Lung (tissue), 11 donors: ENCODE measurements at regions not wholly inside any gene's neighbourhood (a gene's known extent, or its start where the extent isn't known, plus 50 kb on each side); places are given as distances from the start of the nearest gene placed in this dataset.

ENCODE experiments used
- ATAC-seq: fragments of 200-7000 bp; cut with Tn5 transposase; one replicate; pipeline ENCODE4 v1.9.1; 2020; ENCODE audit warnings: moderate number of reproducible peaks; ENCODE audit not compliant: insufficient read depth, low FRiP score
- DNase-seq, 3 donors: peaks; one replicate each; pipeline ENCODE4 v3.0.0-alpha.2; 2013 to 2017
- H3K27ac ChIP-seq, 2 donors: one replicate each; pipeline ENCODE4 v1.5.1; 2013; ENCODE audit warnings: mild to moderate bottlenecking in 2 of 2, moderate library complexity in 2 of 2, control low read depth in 1 of 2, inconsistent platforms in 1 of 2, low read depth in 1 of 2, low read length in 1 of 2
- H3K27me3 ChIP-seq, 3 donors: one replicate each; pipeline ENCODE4 v1.5.1; 2013; ENCODE audit warnings: low read length in 2 of 3; ENCODE audit not compliant: control insufficient read depth in 3 of 3, insufficient read depth in 3 of 3
- H3K36me3 ChIP-seq, 4 donors: one replicate each; pipeline ENCODE4 v1.5.1; 2013; ENCODE audit warnings: low read length in 4 of 4, mild to moderate bottlenecking in 1 of 4, moderate library complexity in 1 of 4; ENCODE audit not compliant: control insufficient read depth in 4 of 4, insufficient read depth in 4 of 4
- H3K4me1 ChIP-seq, 5 donors: one replicate each; pipeline ENCODE4 v1.5.1; 2013; ENCODE audit warnings: low read length in 5 of 5, mild to moderate bottlenecking in 2 of 5, moderate library complexity in 1 of 5; ENCODE audit not compliant: control insufficient read depth in 5 of 5, insufficient read depth in 5 of 5
- H3K4me3 ChIP-seq: one replicate; pipeline ENCODE4 v1.5.1; 2013; ENCODE audit warnings: mild to moderate bottlenecking, control low read depth, moderate library complexity
- H3K9ac ChIP-seq, 2 donors: one replicate each; pipeline ENCODE4 v1.5.1; 2013; ENCODE audit warnings: low read length in 2 of 2, control low read depth in 1 of 2; ENCODE audit not compliant: insufficient read depth in 1 of 2
- H3K9me3 ChIP-seq, 4 donors: one replicate each; pipeline ENCODE4 v1.5.1; 2013; ENCODE audit warnings: low read length in 3 of 4, mild to moderate bottlenecking in 1 of 4, moderate library complexity in 1 of 4; ENCODE audit not compliant: control insufficient read depth in 4 of 4, insufficient read depth in 3 of 4
- WGBS, 2 donors: extraction: QIAGEN DNeasy Blood & Tissue Kit; methylation state at CpG; one replicate each; pipeline ENCODE4 v1.1.7; 2013; 5-methylcytosine and 5-hydroxymethylcytosine counted together
- TF ChIP-seq, protein P1 (sequence below): IDR thresholded peaks from 2 replicates; pipeline ENCODE4 v1.5.1; 2012; ENCODE audit warnings: mild to moderate bottlenecking; ENCODE audit errors: control extremely low read depth, extremely low read depth
- donor health status: control.
- donor health status: control.
- donor health status: Bipolar disorder and iron deficiency.
- donor health status: healthy.
- donor health status: DM: yes; HTN: yes; CAD: no.

- Histone ChIP-seq H3K4me3 (no peak overlapping the region), H3K27me3 (no peaks in the 10 kb centered on the region), H3K36me3 (no peaks in the 10 kb centered on the region), H3K9me3 (no peaks in the 10 kb centered on the region), H3K27ac (no peak overlapping the region), H3K4me1 (no peaks in the 10 kb centered on the region), H3K9ac (no peak overlapping the region)
- TF ChIP-seq, protein P1, sequence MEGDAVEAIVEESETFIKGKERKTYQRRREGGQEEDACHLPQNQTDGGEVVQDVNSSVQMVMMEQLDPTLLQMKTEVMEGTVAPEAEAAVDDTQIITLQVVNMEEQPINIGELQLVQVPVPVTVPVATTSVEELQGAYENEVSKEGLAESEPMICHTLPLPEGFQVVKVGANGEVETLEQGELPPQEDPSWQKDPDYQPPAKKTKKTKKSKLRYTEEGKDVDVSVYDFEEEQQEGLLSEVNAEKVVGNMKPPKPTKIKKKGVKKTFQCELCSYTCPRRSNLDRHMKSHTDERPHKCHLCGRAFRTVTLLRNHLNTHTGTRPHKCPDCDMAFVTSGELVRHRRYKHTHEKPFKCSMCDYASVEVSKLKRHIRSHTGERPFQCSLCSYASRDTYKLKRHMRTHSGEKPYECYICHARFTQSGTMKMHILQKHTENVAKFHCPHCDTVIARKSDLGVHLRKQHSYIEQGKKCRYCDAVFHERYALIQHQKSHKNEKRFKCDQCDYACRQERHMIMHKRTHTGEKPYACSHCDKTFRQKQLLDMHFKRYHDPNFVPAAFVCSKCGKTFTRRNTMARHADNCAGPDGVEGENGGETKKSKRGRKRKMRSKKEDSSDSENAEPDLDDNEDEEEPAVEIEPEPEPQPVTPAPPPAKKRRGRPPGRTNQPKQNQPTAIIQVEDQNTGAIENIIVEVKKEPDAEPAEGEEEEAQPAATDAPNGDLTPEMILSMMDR: peak; percentile 51
- 19 to 23% methylated on average over 3 of the region's 3 CpGs for WGBS, 2 donors
- DNase-seq (peak; percentile 65 to 80 (median 73)), ATAC-seq (peak; percentile 71)
Measured at GRCh38 chr3:135895106-135895733, 70.3 kb upstream of the PPP2R3A start.

GRCh38 chr3:135895734-135896121, 69.8 kb upstream of the PPP2R3A start:
- WGBS, 2 donors: 89 to 94% methylated on average over 3 of the region's 3 CpGs
- TF ChIP-seq, protein P1: no peak
- Histone ChIP-seq H3K9ac (no peak overlapping the region), H3K9me3 (no peaks in the 10 kb centered on the region), H3K27me3 (no peaks in the 10 kb centered on the region), H3K36me3 (no peaks in the 10 kb centered on the region), H3K4me1 (no peaks in the 10 kb centered on the region), H3K4me3 (no peak overlapping the region), H3K27ac (no peak overlapping the region)
- ATAC-seq (no peak), DNase-seq (no peak)

DNA sequence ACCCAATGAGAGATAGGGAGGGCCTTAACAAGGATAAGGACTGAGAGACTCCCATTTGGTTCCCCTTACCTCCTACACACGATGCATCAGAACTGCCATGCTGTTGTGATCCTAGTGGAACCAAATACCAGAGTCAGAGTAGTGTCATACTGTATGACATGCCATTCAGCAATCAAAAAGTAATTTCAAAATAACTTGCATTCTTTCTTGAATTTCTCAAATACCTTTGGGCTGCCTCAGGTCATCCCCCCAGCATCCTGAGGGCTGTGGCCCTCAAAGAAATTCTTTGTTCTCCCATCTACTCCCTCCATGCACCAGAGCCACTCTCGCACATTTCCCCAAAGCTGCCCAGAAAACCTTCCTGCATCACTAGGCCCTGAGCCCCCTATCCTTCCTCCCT, 68.9 kb upstream of the PPP2R3A start:
- 75 to 89% methylated on average over 2 of the region's 2 CpGs for WGBS, 2 donors
- ATAC-seq: no peak
- no peaks in the 10 kb centered on the region for H3K36me3 ChIP-seq
- no peak overlapping the region for H3K9ac ChIP-seq
- no peak overlapping the region for H3K4me3 ChIP-seq
- no peak overlapping the region for H3K27ac ChIP-seq
- no peaks in the 10 kb centered on the region for H3K4me1 ChIP-seq
- TF ChIP-seq, protein P1: no peak
- no peaks in the 10 kb centered on the region for H3K9me3 ChIP-seq
- no peak for DNase-seq
- no peaks in the 10 kb centered on the region for H3K27me3 ChIP-seq

- H3K4me3 ChIP-seq: no peak overlapping the region
- TF ChIP-seq, protein P1: no peak
- no peaks in the 10 kb centered on the region for H3K9me3 ChIP-seq
- no peak overlapping the region for H3K27ac ChIP-seq
- ATAC-seq (no peak), DNase-seq (no peak)
- H3K4me1 ChIP-seq: no peaks in the 10 kb centered on the region
- no peak overlapping the region for H3K9ac ChIP-seq
- WGBS, 2 donors: 83 to 85% methylated on average over 1 of the region's 1 CpG
- no peaks in the 10 kb centered on the region for H3K36me3 ChIP-seq
- no peaks in the 10 kb centered on the region for H3K27me3 ChIP-seq
Measured at GRCh38 chr3:135897715-135898114, 67.8 kb upstream of the PPP2R3A start.
